NT2/D1 (cell line): ENCODE measurements at regions not wholly inside any gene's neighbourhood (a gene's known extent, or its start where the extent isn't known, plus 50 kb on each side); places are given as distances from the start of the nearest gene placed in this dataset.

ENCODE experiments used
- SUZ12 ChIP-seq: IDR thresholded peaks from 2 replicates; pipeline ENCODE4 v1.6.1; 2011; ENCODE audit not compliant: insufficient read length, insufficient read depth; ENCODE audit errors: extremely low read depth
- ZNF274 ChIP-seq: IDR thresholded peaks from 2 replicates; pipeline ENCODE4 v1.6.1; 2011; ENCODE audit warnings: mild to moderate bottlenecking, low read depth, low read length

DNA sequence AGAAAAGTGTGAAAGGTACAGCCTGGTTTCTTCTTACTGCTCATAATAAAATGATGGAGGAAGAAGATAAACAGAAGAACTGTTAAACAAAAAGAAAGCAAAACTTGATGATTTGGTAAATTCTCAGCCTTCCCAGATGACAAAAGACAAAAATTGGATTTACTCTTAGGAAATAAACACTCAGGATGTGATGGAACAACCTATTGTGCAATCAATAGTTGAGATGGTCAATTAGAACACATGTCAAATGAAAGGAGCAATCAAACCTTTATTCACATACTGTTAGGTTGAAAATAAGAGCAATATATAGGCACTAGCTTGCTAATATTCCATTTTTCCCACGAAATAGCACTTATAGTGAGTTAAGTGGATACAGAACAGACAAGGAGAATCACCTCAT, 1174.0 kb upstream of the SLC39A10 start:
- no peak for TF ChIP-seq ZNF274
- TF ChIP-seq SUZ12, result no peak
